NOMO-1 (cell line): ENCODE measurements at regions not wholly inside any gene's neighbourhood (a gene's known extent, or its start where the extent isn't known, plus 50 kb on each side); places are given as distances from the start of the nearest gene placed in this dataset.

Source experiments
- DNase-seq, 2 experiments: peaks; one replicate each; lab custom pipeline; 2025; ENCODE audit not compliant: unreplicated experiment in 2 of 2; lab: John Stamatoyannopoulos, UW

- DNase-seq = no peak
These were observed 238.3 kb upstream of the MVB12B start for GRCh38 chr9:126088336-126088735.

- DNase-seq = no peak
These were observed 236.8 kb upstream of the MVB12B start for GRCh38 chr9:126089789-126090188.

GRCh38 chr9:126093771-126094170 is 232.9 kb upstream of the MVB12B start:
- no peak for DNase-seq

DNA sequence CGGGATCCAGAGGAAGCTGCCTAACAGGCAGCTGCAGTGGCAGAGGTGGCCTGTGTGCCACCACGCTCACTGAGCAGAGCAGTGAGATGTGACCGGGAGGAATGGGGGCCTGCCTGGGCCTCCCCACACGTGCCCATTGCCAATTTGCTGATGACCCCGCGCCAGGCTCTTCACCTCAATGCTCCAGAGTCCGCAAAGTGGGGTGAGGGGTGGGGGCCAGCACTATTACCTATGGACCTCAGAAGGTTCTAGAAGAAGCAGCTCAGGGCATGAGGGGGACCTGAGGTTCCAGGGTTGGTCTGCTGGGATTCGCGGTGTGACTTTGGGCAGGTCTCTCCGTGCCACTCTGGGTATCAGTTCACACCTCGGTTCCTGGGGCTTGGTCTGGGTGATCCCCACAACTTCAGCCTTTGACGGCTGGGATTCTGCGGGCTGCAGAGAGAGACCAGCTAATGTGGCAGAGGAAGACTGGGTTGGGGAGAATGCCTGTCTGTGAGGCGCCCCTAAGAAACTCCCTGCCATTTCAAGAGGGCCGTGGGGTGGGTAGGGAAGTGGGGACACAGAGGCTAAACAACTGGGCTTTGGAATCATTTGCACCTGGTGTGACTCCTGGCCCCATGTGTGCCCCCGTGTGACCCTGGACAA is 231.0 kb upstream of the MVB12B start:
- no peak for DNase-seq

DNA sequence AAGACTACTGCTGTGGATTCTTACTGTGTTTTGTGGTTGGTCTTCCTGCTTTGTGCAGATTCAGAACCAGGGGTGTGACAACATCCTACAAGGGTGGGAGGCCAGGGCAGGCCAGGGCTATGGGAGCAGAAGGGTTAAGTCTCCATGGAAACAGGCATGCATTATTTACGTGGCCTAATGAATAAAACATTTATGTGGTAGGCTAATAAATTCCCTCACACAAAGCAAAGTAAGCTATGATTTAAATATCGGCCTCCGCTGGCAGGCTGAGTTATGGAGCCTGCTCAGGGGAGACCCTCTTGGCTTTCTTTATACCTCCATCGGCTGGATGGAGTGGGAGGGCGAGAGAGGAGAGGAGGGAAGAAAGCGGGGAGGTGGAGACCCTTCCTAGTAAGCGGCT is 230.3 kb upstream of the MVB12B start:
- no peak for DNase-seq

DNA sequence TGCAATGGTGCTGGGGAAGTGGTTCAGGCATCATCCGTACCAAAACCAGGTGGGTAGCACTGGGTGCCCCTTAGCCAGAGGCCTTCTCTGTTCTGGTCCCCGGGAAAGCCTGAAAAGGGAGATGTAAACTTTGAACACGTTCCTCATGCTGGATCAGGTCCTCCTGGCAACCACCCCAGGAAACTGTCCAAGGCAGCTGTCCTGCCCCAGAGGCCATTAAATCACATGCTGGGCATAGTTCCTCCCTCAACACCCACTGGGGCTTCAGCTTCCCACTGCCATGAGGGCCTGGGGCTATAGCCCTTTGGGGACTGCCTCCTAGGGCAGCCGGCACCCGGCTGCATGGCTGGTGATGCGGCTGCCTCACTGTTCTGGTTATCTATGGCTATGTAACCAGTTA is 228.9 kb upstream of the MVB12B start:
- DNase-seq = no peak

DNA sequence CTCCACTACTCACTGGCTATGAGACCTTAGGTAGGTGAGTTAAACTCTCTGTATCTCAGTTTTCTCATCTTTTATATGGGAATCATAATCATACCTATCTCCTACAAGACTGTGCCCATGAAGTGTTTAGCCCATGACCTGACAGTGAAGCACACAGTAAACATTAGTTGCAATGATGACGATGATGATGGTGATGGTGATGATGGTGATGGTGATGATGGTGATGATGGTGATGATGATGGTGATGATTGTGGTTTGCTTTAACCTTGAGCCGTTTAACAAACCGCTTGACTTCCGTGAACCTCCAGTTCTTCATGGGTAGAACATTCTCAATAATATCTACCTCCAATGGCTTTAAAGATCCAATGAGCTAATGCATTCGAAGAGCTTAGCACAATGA is 220.2 kb upstream of the MVB12B start:
- DNase-seq = no peak

GRCh38 chr9:126107693-126108092 is 218.9 kb upstream of the MVB12B start:
- no peak for DNase-seq

DNA sequence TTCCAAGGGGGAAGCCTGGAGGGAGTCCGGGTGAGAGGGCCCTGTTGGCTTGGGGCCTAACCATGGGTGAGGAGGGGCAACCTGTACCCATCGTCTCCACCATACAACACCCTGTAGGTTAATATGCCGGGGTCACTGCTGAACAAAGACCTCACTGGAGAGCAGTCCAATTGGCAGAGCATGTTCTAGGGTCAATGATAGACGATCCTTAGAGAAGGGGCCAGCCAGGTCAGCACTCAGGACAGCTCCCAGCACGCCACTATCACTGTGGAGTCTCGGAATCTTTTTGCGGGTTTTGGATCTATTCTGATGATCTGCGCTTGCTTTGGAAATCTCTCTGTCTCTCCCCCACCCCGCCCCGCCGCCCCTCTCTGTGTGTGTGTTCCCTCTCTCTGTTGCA is 218.4 kb upstream of the MVB12B start:
- no peak for DNase-seq

GRCh38 chr9:126109575-126109974 is 217.1 kb upstream of the MVB12B start:
- no peak for DNase-seq

DNA sequence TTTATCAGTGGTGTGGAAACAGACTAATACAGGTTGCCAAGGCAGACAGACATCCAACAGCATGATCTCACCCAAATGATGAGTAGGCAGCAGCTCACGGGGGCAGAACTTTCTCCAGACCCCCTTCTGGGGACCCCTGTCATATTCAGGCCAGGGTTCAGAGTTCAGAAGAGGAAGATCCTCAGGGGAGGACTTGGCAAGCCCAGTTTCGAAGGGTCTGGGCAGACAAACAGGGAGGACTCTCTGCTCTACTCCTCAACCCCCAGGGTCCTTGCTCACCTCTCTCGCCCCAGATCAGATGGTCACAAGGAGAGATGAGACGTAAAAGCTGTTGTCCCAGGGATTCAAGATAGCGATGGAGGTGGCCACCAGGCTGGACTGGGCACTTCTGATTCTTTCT is 215.1 kb upstream of the MVB12B start:
- DNase-seq = no peak

DNA sequence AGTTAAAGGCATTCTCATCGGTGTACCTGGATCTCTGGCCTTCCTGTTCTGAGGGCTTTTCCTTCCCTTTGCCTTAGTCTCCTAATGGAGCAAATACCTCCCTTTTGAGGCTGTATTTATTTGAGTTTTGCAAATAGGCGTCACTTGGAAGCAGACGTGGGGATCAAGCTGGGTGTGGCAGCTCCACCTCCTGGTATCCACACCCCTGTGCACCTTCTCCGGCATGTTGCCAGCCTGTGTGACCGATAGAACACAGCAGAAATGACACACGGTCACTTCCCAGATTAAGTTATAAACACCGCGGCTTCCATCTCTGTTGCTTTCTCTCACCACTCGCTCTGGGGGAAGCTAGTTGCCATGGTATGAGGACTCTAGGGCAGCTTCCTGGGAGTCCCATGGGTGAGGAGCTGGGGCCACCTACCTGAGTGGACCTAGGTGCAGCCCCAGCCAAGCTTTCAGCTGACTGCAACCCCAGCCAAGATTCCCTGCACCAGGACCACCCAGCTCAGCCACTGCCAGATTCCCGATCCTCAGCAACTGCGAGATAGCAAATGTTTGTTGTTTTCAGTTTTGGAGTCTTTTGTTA is 214.4 kb upstream of the MVB12B start:
- DNase-seq = no peak

- DNase-seq = no peak
These were observed 213.5 kb upstream of the MVB12B start for GRCh38 chr9:126113176-126113575.

DNA sequence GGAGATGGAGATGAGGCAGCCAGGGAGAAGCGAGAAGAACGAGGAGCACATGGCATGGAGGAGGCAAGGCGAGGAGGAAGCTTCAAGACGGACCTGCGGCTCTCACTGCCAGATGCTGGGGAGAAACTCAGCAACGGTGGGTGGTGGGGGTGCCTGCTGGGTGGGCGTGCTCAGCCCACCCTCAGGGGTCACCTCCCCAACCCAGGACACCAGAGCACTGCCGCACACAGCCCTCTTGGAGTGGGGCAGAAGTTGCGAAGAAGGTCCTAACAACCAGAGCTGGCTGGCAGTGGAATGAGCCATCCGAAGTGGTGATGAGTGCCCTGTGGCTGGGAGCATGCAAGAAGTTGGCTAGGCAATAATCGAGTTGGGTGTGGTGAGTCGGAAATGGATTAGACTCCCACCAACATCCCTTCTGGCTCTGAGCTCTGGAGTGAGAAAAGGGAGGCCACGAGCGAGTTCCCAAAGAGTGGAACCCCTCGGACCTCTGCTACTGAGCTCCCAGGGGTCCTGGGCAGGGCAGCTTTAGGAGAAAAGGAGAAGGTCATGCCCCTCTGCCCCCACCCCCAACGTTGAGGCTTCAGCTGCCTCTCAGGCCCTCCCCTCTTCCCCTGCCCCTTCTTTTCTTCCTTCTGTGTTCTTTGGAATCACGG is 212.7 kb upstream of the MVB12B start:
- DNase-seq = no peak

GRCh38 chr9:126114409-126114760 is 212.2 kb upstream of the MVB12B start:
- no peak for DNase-seq

DNA sequence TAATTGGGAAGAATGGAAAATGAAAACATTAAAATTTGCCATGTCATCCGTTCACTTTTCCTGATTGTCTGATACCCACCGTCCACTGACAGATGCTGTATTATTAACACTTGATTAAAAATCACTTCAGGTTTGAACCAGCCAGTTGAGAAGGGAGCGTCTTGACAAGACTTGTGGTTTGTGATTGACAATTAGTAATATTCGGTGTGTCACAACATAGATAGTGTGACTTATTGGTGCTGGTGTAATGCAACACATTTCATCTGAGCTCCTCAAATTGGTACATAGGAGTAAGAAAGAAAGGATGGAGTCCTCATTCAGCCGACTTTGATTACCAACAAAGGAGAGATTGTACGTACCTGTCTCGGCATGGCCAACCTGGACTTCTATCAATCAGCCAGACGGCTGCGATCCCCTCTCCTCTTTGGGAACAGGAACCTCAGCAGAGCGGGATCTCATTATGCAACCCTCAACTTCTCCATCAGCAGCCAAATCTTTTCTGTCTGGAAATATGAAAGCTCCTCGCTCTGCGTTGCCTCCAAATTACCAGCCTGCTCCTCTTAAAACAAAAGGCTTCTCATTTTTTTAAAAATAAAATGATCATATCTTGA is 211.7 kb upstream of the MVB12B start:
- DNase-seq = no peak

- no peak for DNase-seq
These were observed 210.1 kb upstream of the MVB12B start for GRCh38 chr9:126116351-126117157.

DNA sequence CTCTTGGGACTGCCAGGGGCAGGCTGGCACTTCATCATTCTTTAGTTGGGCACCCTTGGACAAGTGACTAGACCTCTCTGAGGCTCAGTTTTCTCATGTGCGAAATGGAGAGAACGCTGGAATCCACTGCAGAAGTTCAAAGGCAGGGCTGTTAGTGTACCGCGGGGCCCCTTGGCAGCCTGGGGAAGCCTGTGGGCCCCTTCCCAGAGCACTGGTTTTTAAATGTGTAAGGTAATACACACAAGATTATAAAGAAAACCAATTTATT is 209.5 kb upstream of the MVB12B start:
- DNase-seq = no peak

DNA sequence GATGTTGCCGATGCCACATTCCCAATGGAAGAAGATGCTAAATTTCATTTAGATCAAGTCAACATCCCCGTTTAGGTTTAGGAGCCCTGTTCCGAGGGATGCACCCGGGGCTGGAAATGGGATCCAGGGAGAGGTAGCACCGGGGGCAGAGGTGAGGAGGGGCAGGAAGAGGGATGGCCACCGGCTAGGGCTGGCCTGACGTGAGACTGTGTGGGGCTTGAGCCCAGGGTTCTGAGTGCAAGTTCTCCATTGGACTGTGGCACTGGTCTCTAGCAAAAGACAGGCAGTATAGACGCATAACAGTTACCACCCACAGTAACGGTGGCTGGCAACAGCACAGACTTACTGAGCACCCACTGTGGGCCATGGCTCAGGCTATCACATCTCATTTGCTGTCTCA is 209.0 kb upstream of the MVB12B start:
- no peak for DNase-seq

DNA sequence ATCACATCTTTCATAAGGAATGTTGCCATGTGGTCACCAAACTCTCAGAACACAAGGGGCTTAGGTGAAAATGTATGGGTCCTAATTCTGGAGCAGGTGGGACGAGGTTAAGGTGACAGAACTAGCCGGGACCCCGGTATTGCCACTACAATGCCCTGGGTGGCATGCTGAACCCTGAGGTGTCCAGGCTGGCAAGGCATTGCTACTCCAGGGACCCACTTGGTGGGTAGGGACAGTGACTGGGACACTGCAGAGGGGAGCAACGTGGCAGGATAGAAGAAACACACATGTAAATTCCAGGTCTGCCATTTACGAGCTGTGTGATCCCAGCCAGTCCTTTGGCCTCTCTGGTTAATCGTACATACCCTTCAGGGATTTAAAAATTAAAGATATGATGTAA is 206.9 kb upstream of the MVB12B start:
- DNase-seq = no peak

- no peak for DNase-seq
These were observed 203.6 kb upstream of the MVB12B start for GRCh38 chr9:126122901-126123616.
